ENCODE measurements at regions not wholly inside any gene's neighbourhood (a gene's known extent, or its start where the extent isn't known, plus 50 kb on each side); places are given as distances from the start of the nearest gene placed in this dataset.

- TF ChIP-seq CTCF (IDR thresholded peaks at IDR 0.05) = no peak
- no peak for TF ChIP-seq POLR2A (IDR thresholded peaks at IDR 0.05)
- no peak for TF ChIP-seq EP300 (IDR thresholded peaks at IDR 0.05)
These were observed 203.6 kb upstream of the TBX18 start for GRCh38 chr6:84967965-84968364.

Measured in sigmoid colon (tissue), 4 donors.